B cell (primary cell): ENCODE measurements at regions not wholly inside any gene's neighbourhood (a gene's known extent, or its start where the extent isn't known, plus 50 kb on each side); places are given as distances from the start of the nearest gene placed in this dataset.

ENCODE experiments used
- ATAC-seq: fragments of 200-7000 bp; cut with Tn5 transposase; one replicate; pipeline ENCODE4 v1.10.0; 2021; ENCODE audit warnings: low read depth, mild to moderate bottlenecking, moderate number of reproducible peaks, moderate library complexity
- CTCF ChIA-PET: fragments of 350-600 bp; sonication (Branson Sonifier 250); formaldehyde crosslinking; loops from one replicate; lab custom pipeline; 2021; ENCODE audit warnings: antibody characterized with exemption, inconsistent platforms; lab: Charles Lee
- POLR2A ChIA-PET: fragments of 350-600 bp; sonication (Branson Sonifier 250); formaldehyde crosslinking; loops from one replicate; lab custom pipeline; 2021; ENCODE audit warnings: antibody characterized with exemption; lab: Charles Lee
- DNase-seq: peaks from one replicate; pipeline ENCODE4 v3.0.0; 2013
- H2AFZ ChIP-seq: 2 replicates; pipeline ENCODE4 v1.6.1; 2012; ENCODE audit warnings: mild to moderate bottlenecking, low read depth, low read length; ENCODE audit not compliant: insufficient read depth, poor library complexity, severe bottlenecking
- H3K27ac ChIP-seq, 2 donors: 1 replicate in 1 of 2; 2 replicates in 1 of 2; pipeline ENCODE4 v1.5.1; 2012 to 2013; ENCODE audit warnings: low read length in 2 of 2, mild to moderate bottlenecking in 2 of 2, moderate library complexity in 1 of 2
- H3K27me3 ChIP-seq, 4 experiments: fragments of 200-600 bp in 1 of 4; sonication (generic) in 1 of 4; replicated peaks in 1 of 4; 1 replicate in 2 of 4; 2 replicates in 2 of 4; pipeline versions ENCODE4 v1.6.1 to v1.7.0; 2013 to 2016; ENCODE audit warnings: low read length in 3 of 4, mild to moderate bottlenecking in 2 of 4, mixed read lengths in 1 of 4, moderate library complexity in 1 of 4; ENCODE audit not compliant: insufficient read depth in 4 of 4, control insufficient read depth in 3 of 4; ENCODE audit errors: control extremely low read depth in 1 of 4
- H3K36me3 ChIP-seq, 2 experiments: replicated peaks in 1 of 2; 1 replicate in 1 of 2; 2 replicates in 1 of 2; pipeline versions ENCODE4 v1.6.1 to v1.7.1; 2013; ENCODE audit warnings: low read length in 1 of 2; ENCODE audit not compliant: insufficient read depth in 2 of 2, control insufficient read depth in 1 of 2; ENCODE audit errors: control extremely low read depth in 1 of 2, extremely low read depth in 1 of 2
- H3K4me1 ChIP-seq, 2 donors: fragments of 200-600 bp in 1 of 2; sonication (generic) in 1 of 2; 1 replicate in 1 of 2; 2 replicates in 1 of 2; pipeline versions ENCODE4 v1.5.1 to v1.6.1; 2013 to 2017; ENCODE audit warnings: low read length in 2 of 2; ENCODE audit not compliant: control insufficient read depth in 2 of 2, insufficient read depth in 2 of 2
- H3K4me2 ChIP-seq: replicated peaks from 2 replicates; pipeline ENCODE3; 2012; ENCODE audit warnings: mild to moderate bottlenecking, low read depth, low read length; ENCODE audit not compliant: poor library complexity, severe bottlenecking
- H3K4me3 ChIP-seq, 5 experiments: fragments of 200-600 bp in 1 of 5; sonication (generic) in 1 of 5; 1 replicate in 3 of 5; 2 replicates in 2 of 5; pipeline versions ENCODE4 v1.5.1 to v1.7.0; 2011 to 2016; ENCODE audit warnings: low read length in 4 of 5, mild to moderate bottlenecking in 4 of 5, low read depth in 2 of 5, control low read depth in 1 of 5, moderate library complexity in 1 of 5; ENCODE audit not compliant: insufficient read depth in 1 of 5; ENCODE audit errors: control extremely low read depth in 1 of 5, extremely low read depth in 1 of 5
- H3K79me2 ChIP-seq: fragments of 200-600 bp; sonication (generic); one replicate; pipeline ENCODE4 v1.6.0; 2016; ENCODE audit warnings: low read length; ENCODE audit not compliant: control insufficient read depth, insufficient read depth
- H3K9ac ChIP-seq: fragments of 200-600 bp; sonication (generic); 2 replicates; pipeline ENCODE4 v1.6.1; 2017; ENCODE audit warnings: mild to moderate bottlenecking, low read length, moderate library complexity
- H3K9me3 ChIP-seq, 3 donors: one replicate each; pipeline versions ENCODE4 v1.6.1 to v1.7.1; 2013; ENCODE audit warnings: low read length in 2 of 3; ENCODE audit not compliant: control insufficient read depth in 2 of 3, insufficient read depth in 1 of 3; ENCODE audit errors: control extremely low read depth in 1 of 3
- H4K20me1 ChIP-seq: 2 replicates; pipeline ENCODE4 v1.6.0; 2012; ENCODE audit warnings: mild to moderate bottlenecking, low read length; ENCODE audit not compliant: insufficient read depth, control insufficient read depth, poor library complexity, severe bottlenecking
- H3K27ac Mint-ChIP-seq: one replicate; pipeline ENCODE4 v1.8.0; 2021; ENCODE audit warnings: mixed read lengths
- H3K27me3 Mint-ChIP-seq: one replicate; pipeline ENCODE4 v1.8.0; 2021; ENCODE audit warnings: mixed read lengths
- H3K4me1 Mint-ChIP-seq: one replicate; pipeline ENCODE4 v1.8.0; 2021; ENCODE audit warnings: mixed read lengths
- H3K4me3 Mint-ChIP-seq: one replicate; pipeline ENCODE4 v1.8.0; 2021; ENCODE audit warnings: mixed read lengths
- H3K9me3 Mint-ChIP-seq: one replicate; pipeline ENCODE4 v1.8.0; 2022; ENCODE audit warnings: mixed read lengths; ENCODE audit not compliant: insufficient read depth
- CTCF ChIP-seq: fragments of 200-600 bp; IDR thresholded peaks from one replicate; pipeline ENCODE4 v1.8.0; 2022; ENCODE audit warnings: antibody characterized with exemption, mild to moderate bottlenecking
- EZH2 ChIP-seq: IDR thresholded peaks from 2 replicates; pipeline ENCODE4 v1.6.1; 2012; ENCODE audit warnings: borderline replicate concordance, low read depth, mild to moderate bottlenecking, moderate library complexity, low read length; ENCODE audit not compliant: insufficient read depth, poor library complexity, severe bottlenecking
- WGBS: methylation state at CpG from one replicate; pipeline ENCODE4 v1.1.5; 2013; ENCODE audit warnings: missing lambda C conversion rate; ENCODE audit not compliant: insufficient coverage; 5-methylcytosine and 5-hydroxymethylcytosine counted together
- intact Hi-C: fragments of 100-400 bp; cut with micrococcal nuclease; formaldehyde crosslinking; loops from one replicate; pipeline ENCODE4 v1.10.0; 2022

- Mint-ChIP-seq H3K4me3 (no peak overlapping the region), H3K4me1 (no peaks in the 10 kb centered on the region), H3K27ac (no peak overlapping the region), H3K9me3 (no peaks in the 10 kb centered on the region), H3K27me3 (no peaks in the 10 kb centered on the region)
- Histone ChIP-seq H4K20me1 (no peaks in the 10 kb centered on the region), H3K9ac (no peak overlapping the region), H3K9me3 (no peaks in the 10 kb centered on the region), H3K79me2 (no peaks in the 10 kb centered on the region), H3K27ac (no peak overlapping the region), H3K36me3 (no peaks in the 10 kb centered on the region), H3K4me2 (no peak overlapping the region), H3K27me3 (no peaks in the 10 kb centered on the region), H2AFZ (no peak overlapping the region), H3K4me1 (no peaks in the 10 kb centered on the region), H3K4me3 (no peak overlapping the region)
- TF ChIP-seq CTCF (no peak), EZH2 (no peak)
- no peak for ATAC-seq
- ChIA-PET CTCF (no interaction called here), POLR2A (no interaction called here)
- intact Hi-C loops: no loop called here
- WGBS: 83% methylated on average over 2 of the region's 2 CpGs
- no peak for DNase-seq
Measured at GRCh38 chr6:80466981-80467380, 360.5 kb downstream of the BCKDHB start.

GRCh38 chr6:80465513-80465912 is 359.0 kb downstream of the BCKDHB start:
- H3K4me1 ChIP-seq: no peaks in the 10 kb centered on the region
- no peaks in the 10 kb centered on the region for H3K27me3 Mint-ChIP-seq
- no peak for TF ChIP-seq CTCF

More at GRCh38 chr6:80465513-80465912, 359.0 kb downstream of the BCKDHB start:
- no peak overlapping the region for H3K4me3 ChIP-seq
- H3K4me2 ChIP-seq: no peak overlapping the region
- no peak for DNase-seq
- H3K27me3 ChIP-seq: no peaks in the 10 kb centered on the region
- no peaks in the 10 kb centered on the region for H3K36me3 ChIP-seq
- H4K20me1 ChIP-seq: no peaks in the 10 kb centered on the region
- no peak overlapping the region for H3K9ac ChIP-seq
- H3K27ac Mint-ChIP-seq: no peak overlapping the region
- WGBS: no CpG with 5 or more reads among the region's 2 CpGs
- H3K9me3 ChIP-seq: no peaks in the 10 kb centered on the region
- no peak overlapping the region for H3K27ac ChIP-seq
- no peaks in the 10 kb centered on the region for H3K9me3 Mint-ChIP-seq
- ATAC-seq: no peak
- intact Hi-C loops: no loop called here
- H3K4me1 Mint-ChIP-seq: no peaks in the 10 kb centered on the region
- ChIA-PET POLR2A (no interaction called here), CTCF (no interaction called here)
- no peaks in the 10 kb centered on the region for H3K79me2 ChIP-seq
- no peak overlapping the region for H3K4me3 Mint-ChIP-seq
- H2AFZ ChIP-seq: no peak overlapping the region
